Muscle layer of duodenum (tissue), 2 donors: ENCODE measurements at regions not wholly inside any gene's neighbourhood (a gene's known extent, or its start where the extent isn't known, plus 50 kb on each side); places are given as distances from the start of the nearest gene placed in this dataset.
"Not testable (repeated sequence)": the region's sequence is repeated elsewhere in the genome, so short reads cannot be mapped to it uniquely, and the experiment has no call there.

Experiments
- H3K27ac ChIP-seq: one replicate; pipeline ENCODE4 v1.7.0; 2013; ENCODE audit warnings: mild to moderate bottlenecking, low read length
- H3K27me3 ChIP-seq: one replicate; pipeline ENCODE4 v1.7.0; 2013; ENCODE audit warnings: low read depth, mild to moderate bottlenecking, control low read depth, low read length
- H3K36me3 ChIP-seq, 2 donors: one replicate each; pipeline ENCODE4 v1.7.0; 2013; ENCODE audit warnings: low read length in 2 of 2, control low read depth in 1 of 2, mild to moderate bottlenecking in 1 of 2; ENCODE audit not compliant: insufficient read depth in 2 of 2, control insufficient read depth in 1 of 2
- H3K4me1 ChIP-seq, 2 donors: one replicate each; pipeline ENCODE4 v1.7.0; 2013; ENCODE audit warnings: low read length in 2 of 2, mild to moderate bottlenecking in 2 of 2, control low read depth in 1 of 2, moderate library complexity in 1 of 2; ENCODE audit not compliant: insufficient read depth in 2 of 2, control insufficient read depth in 1 of 2
- H3K4me3 ChIP-seq, 2 donors: one replicate each; pipeline ENCODE4 v1.7.0; 2013; ENCODE audit warnings: low read length in 2 of 2, low read depth in 1 of 2, mild to moderate bottlenecking in 1 of 2
- H3K9me3 ChIP-seq, 2 donors: one replicate each; pipeline ENCODE4 v1.7.0; 2013; ENCODE audit warnings: low read length in 2 of 2, control low read depth in 1 of 2, mild to moderate bottlenecking in 1 of 2; ENCODE audit not compliant: control insufficient read depth in 1 of 2
- donor health status: healthy.

DNA sequence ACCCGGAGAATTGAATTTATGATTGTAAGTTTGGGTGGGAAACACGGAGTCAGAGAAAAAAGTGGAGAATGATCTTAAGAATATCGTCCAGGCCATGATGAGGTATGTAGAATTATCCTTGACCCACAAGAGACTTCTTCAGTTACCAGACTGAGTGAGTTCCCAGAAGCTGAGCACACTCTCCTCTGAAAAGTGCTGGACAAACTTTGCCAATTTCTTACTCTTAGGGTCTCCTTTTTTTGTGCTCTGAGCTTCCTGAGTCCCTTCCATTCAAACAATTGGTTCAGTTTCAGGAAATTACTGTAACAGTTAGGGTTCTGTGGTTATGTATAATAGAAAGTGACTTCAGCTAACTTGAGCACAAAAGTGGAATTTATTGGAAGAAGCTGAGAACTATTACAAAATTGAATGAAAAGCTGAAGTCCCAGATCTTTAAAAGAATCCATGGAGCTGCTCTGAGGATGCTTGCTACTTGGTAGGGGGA is 50.6 kb upstream of the EHBP1 start:
- Histone ChIP-seq H3K9me3 (no peaks in the 10 kb centered on the region), H3K4me1 (peaks cover 0 to 6% of the 10 kb centered on the region in 2 donors), H3K27ac (no peak overlapping the region), H3K36me3 (no peaks in the 10 kb centered on the region), H3K4me3 (no peak overlapping the region), H3K27me3 (no peaks in the 10 kb centered on the region)

DNA sequence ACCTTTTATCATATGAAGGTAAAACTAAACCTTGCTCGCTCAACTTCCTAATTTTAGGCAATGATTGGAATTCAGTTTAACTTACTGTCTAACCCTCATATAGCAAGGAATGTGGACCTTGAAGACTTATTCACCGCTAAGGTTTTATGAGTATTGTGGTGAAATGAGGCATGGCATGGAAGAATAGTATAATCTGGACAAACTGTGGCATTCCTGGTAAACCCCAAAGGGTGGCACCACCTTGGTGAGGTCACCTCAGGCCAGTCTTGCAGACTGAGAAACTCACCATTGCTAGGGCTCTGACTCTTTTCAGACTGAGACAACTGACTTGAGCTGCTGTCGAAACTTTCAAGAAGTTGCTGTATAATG is 51.1 kb upstream of the EHBP1 start:
- no peak overlapping the region for H3K4me3 ChIP-seq
- no peak overlapping the region for H3K27ac ChIP-seq
- H3K9me3 ChIP-seq, result no peaks in the 10 kb centered on the region
- H3K4me1 ChIP-seq, result peaks cover 0 to under 1% of the 10 kb centered on the region in 2 donors
- no peaks in the 10 kb centered on the region for H3K27me3 ChIP-seq
- no peaks in the 10 kb centered on the region for H3K36me3 ChIP-seq

DNA sequence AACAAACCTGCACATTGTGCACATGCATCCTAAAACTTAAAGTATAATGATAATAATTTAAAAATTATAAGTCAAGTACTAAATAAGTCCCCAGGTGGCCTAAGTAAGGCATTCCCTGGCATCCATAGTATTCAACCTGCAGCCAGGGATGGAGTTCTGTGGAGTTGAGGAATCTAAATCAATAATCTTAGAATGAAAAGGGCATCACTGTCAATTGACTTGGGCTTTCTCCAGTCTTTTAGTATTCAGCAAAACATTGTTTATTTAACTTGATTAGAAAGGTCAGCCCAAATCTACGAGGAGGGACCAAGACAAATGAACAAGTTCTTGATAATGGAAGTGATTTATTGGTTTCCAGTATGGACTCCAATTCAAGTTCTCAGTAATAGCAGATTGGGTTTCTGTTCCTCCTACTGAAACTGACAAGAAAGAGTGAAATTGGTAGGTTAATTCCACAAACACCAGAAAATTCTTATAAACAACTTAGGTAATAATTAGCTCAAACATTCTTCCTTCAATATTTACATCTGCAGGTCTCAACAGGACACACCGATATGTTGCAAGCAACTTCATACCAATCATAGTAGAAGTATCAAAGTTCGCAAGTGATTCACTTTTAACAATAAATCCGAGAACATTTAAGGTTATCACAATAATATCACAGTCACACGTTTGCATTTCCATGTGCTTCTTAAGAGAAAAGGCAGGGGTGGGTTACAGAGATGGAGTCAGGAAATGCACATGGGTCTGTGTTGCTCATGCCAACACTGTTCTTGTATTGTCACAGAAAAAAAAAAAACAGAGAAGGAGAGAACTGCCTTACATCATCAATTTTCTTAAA is 51.7 kb upstream of the EHBP1 start:
- no peak overlapping the region for H3K4me3 ChIP-seq
- H3K9me3 ChIP-seq, result no peaks in the 10 kb centered on the region
- H3K27me3 ChIP-seq, result no peaks in the 10 kb centered on the region
- no peak overlapping the region for H3K27ac ChIP-seq
- H3K4me1 ChIP-seq, result no peaks in the 10 kb centered on the region
- H3K36me3 ChIP-seq, result no peaks in the 10 kb centered on the region

DNA sequence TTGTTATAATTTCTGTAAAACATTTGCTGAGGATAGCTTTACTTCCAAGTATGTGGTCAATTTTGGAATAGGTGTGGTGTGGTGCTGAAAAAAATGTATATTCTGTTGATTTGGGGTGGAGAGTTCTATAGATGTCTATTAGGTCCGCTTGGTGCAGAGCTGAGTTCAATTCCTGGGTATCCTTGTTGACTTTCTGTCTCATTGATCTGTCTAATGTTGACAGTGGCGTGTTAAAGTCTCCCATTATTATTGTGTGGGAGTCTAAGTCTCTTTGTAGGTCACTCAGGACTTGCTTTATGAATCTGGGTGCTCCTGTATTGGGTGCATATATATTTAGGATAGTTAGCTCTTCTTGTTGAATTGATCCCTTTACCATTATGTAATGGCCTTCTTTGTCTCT is 56.4 kb upstream of the EHBP1 start:
- H3K27me3 ChIP-seq, H3K27ac ChIP-seq, H3K4me3 ChIP-seq, H3K9me3 ChIP-seq, H3K4me1 ChIP-seq, H3K36me3 ChIP-seq: not testable (repeated sequence)

GRCh38 chr2:62643100-62643471 is 62.4 kb upstream of the EHBP1 start:
- H3K27me3 ChIP-seq, result no peaks in the 10 kb centered on the region
- no peak overlapping the region for H3K27ac ChIP-seq
- peaks cover 8 to 9% of the 10 kb centered on the region in 2 donors for H3K4me1 ChIP-seq
- H3K9me3 ChIP-seq, result no peaks in the 10 kb centered on the region
- no peaks in the 10 kb centered on the region for H3K36me3 ChIP-seq
- no peak overlapping the region for H3K4me3 ChIP-seq

GRCh38 chr2:62642429-62643099 is 62.9 kb upstream of the EHBP1 start:
- Histone ChIP-seq H3K27ac (no peak overlapping the region), H3K4me3 (no peak overlapping the region), H3K4me1 (peaks cover 8 to 9% of the 10 kb centered on the region in 2 donors), H3K27me3 (no peaks in the 10 kb centered on the region), H3K36me3 (no peaks in the 10 kb centered on the region), H3K9me3 (no peaks in the 10 kb centered on the region)

DNA sequence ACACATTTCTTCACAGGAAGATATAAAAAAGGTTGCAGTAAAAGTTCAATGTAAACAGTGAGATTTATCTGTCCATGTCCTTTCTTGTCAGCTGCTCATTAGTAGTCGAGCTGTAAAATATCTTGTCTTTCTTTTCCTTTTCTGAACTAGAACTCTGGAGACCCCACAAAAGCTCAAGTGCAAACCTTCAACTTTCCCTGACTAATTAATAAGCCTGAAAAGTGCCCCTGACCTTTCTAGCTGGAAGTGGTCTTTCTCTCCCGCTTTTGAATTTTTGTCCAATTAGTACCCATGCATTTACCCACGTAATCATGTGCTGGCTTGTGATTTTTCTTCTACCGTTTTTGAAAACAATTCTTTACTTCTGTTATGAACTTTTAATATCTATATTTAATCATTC is 63.6 kb upstream of the EHBP1 start:
- no peaks in the 10 kb centered on the region for H3K9me3 ChIP-seq
- H3K4me3 ChIP-seq, result no peak overlapping the region
- peaks cover 8 to 9% of the 10 kb centered on the region in 2 donors for H3K4me1 ChIP-seq
- no peaks in the 10 kb centered on the region for H3K36me3 ChIP-seq
- no peak overlapping the region for H3K27ac ChIP-seq
- no peaks in the 10 kb centered on the region for H3K27me3 ChIP-seq

DNA sequence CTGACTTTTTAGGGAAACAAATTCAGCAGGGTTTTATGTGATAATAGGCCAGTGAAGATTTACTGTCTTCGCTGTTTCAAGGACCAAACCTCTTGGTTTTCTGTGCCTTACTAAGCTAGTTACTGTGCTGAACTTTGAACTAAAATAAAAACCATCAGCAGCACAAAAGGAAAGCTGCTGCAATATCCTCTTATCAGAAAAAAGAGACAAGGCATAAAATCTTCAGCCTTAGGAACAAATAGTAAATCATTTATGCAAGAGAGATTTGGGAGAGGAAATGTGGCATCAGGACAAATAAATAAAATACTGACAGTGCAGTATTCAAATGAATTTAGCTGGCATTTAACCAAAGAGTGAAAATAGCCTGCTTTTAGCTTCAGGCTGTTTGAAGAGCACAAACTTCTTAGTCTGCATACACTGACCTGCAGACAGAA is 64.1 kb upstream of the EHBP1 start:
- Histone ChIP-seq H3K36me3 (no peaks in the 10 kb centered on the region), H3K4me3 (no peak overlapping the region), H3K4me1 (peaks cover 8 to 9% of the 10 kb centered on the region in 2 donors), H3K9me3 (no peaks in the 10 kb centered on the region), H3K27me3 (no peaks in the 10 kb centered on the region), H3K27ac (no peak overlapping the region)

GRCh38 chr2:62631160-62632085 is 74.1 kb upstream of the EHBP1 start:
- Histone ChIP-seq H3K4me1 (no peaks in the 10 kb centered on the region), H3K27me3 (no peaks in the 10 kb centered on the region), H3K27ac (no peak overlapping the region), H3K9me3 (no peaks in the 10 kb centered on the region), H3K36me3 (no peaks in the 10 kb centered on the region), H3K4me3 (no peak overlapping the region)

DNA sequence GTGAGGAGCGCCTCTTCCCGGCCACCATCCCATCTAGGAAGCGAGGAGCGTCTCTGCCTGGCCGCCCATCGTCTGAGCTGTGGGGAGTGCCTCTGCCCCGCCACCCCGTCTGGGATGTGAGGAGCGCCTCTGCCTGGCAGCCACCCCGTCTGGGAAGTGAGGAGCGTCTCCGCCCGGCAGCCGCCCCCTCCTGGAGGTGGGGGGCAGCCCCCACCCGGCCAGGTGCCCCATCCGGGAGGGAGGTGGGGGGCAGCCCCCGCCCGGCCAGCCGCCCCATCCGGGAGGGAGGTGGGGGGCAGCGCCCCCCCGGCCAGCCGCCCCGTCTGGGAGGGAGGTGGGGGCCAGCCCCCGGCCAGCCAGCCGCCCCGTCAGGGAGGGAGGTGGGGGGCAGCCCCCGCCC is 75.3 kb upstream of the EHBP1 start:
- H3K4me1 ChIP-seq, H3K4me3 ChIP-seq, H3K36me3 ChIP-seq, H3K27me3 ChIP-seq, H3K27ac ChIP-seq, H3K9me3 ChIP-seq: not testable (repeated sequence)

- not testable (repeated sequence) for H3K4me3 ChIP-seq, H3K27ac ChIP-seq, H3K27me3 ChIP-seq, H3K9me3 ChIP-seq, H3K4me1 ChIP-seq, H3K36me3 ChIP-seq
Observed at GRCh38 chr2:62629310-62629709, 76.2 kb upstream of the EHBP1 start.
